C4-2B (cell line): ENCODE measurements at regions not wholly inside any gene's neighbourhood (a gene's known extent, or its start where the extent isn't known, plus 50 kb on each side); places are given as distances from the start of the nearest gene placed in this dataset.
"Not testable (repeated sequence)": the region's sequence is repeated elsewhere in the genome, so short reads cannot be mapped to it uniquely, and the experiment has no call there.

Source experiments
- H3K27ac ChIP-seq: fragments of 450-650 bp; 2 replicates; pipeline ENCODE4 v1.5.1; 2017
- CTCF ChIP-seq: fragments of 450-650 bp; conservative IDR thresholded peaks from 2 replicates; pipeline ENCODE4 v1.5.1; 2017; ENCODE audit warnings: mild to moderate bottlenecking
- ZFX ChIP-seq: fragments of 450-650 bp; IDR thresholded peaks from 2 replicates; pipeline ENCODE4 v1.6.1; 2017

- H3K27ac ChIP-seq, result no peak overlapping the region
- TF ChIP-seq ZFX (no peak), CTCF (no peak)
Measured at GRCh38 chr10:3881622-3882021, 96.6 kb upstream of the KLF6 start.

GRCh38 chr10:3879073-3879472, 94.1 kb upstream of the KLF6 start:
- H3K27ac ChIP-seq, result no peak overlapping the region
- TF ChIP-seq ZFX (no peak), CTCF (no peak)

GRCh38 chr10:3877211-3878000, 92.4 kb upstream of the KLF6 start:
- TF ChIP-seq CTCF (no peak), ZFX (no peak)
- H3K27ac ChIP-seq, result no peak overlapping the region

- TF ChIP-seq CTCF, result no peak
- no peak for TF ChIP-seq ZFX
- H3K27ac ChIP-seq, result no peak overlapping the region
Measured at GRCh38 chr10:3876350-3876962, 91.4 kb upstream of the KLF6 start.

- H3K27ac ChIP-seq, result no peak overlapping the region
- TF ChIP-seq ZFX (no peak), CTCF (no peak)
Measured at GRCh38 chr10:3875842-3876235, 90.8 kb upstream of the KLF6 start.

- TF ChIP-seq ZFX, result no peak
- no peak for TF ChIP-seq CTCF
- H3K27ac ChIP-seq, result no peak overlapping the region
Measured at GRCh38 chr10:3874990-3875841, 90.2 kb upstream of the KLF6 start.

- not testable (repeated sequence) for H3K27ac ChIP-seq
Measured at GRCh38 chr10:3874610-3874989, 89.6 kb upstream of the KLF6 start.
